HEK293 (cell line): ENCODE measurements at regions not wholly inside any gene's neighbourhood (a gene's known extent, or its start where the extent isn't known, plus 50 kb on each side); places are given as distances from the start of the nearest gene placed in this dataset.

Experiments used
- CTCF ChIA-PET: fragments of 350-600 bp; formaldehyde crosslinking; extraction: SDS; loops from one replicate; lab custom pipeline; 2021; ENCODE audit warnings: antibody characterized with exemption; lab: Yijun Ruan, JAX
- POLR2A ChIA-PET: fragments of 300-600 bp; formaldehyde crosslinking; extraction: SDS; loops from one replicate; lab custom pipeline; 2020; ENCODE audit warnings: antibody characterized with exemption, inconsistent platforms; lab: Yijun Ruan, JAX
- H3K27ac ChIP-seq: fragments of 200-500 bp; sonication (Bioruptor generic); 2 replicates; pipeline ENCODE4 v1.5.1; 2014; ENCODE audit warnings: low read depth, low read length, control low read depth, inconsistent platforms; ENCODE audit errors: extremely low read depth
- H3K36me3 ChIP-seq, 2 experiments: fragments of 200-500 bp in 1 of 2; sonication (Bioruptor generic) in 1 of 2; 1 replicate in 1 of 2; 2 replicates in 1 of 2; pipeline ENCODE4 v1.5.1; 2014 to 2017; ENCODE audit warnings: inconsistent platforms in 2 of 2, low read length in 2 of 2; ENCODE audit not compliant: control insufficient read depth in 2 of 2, insufficient read depth in 1 of 2
- H3K4me1 ChIP-seq: fragments of 200-500 bp; sonication (Bioruptor generic); 2 replicates; pipeline ENCODE4 v1.5.1; 2014; ENCODE audit warnings: mild to moderate bottlenecking, low read length, inconsistent platforms; ENCODE audit not compliant: control insufficient read depth, insufficient read depth
- H3K4me3 ChIP-seq: 2 replicates; pipeline ENCODE4 v1.5.1; 2011; ENCODE audit warnings: low read depth, mild to moderate bottlenecking, control low read depth, low read length, moderate library complexity
- H3K9me3 ChIP-seq: fragments of 200-500 bp; sonication (Bioruptor generic); 2 replicates; pipeline ENCODE4 v1.5.1; 2014; ENCODE audit warnings: low read depth, low read length, inconsistent platforms; ENCODE audit not compliant: control insufficient read depth, insufficient read depth
- KLF8 ChIP-seq: fragments of 450-650 bp; formaldehyde crosslinking; IDR thresholded peaks from 2 replicates; pipeline ENCODE4 v1.5.1; 2016; ENCODE audit warnings: missing biosample characterization, missing genetic modification characterization
- TCF7L2 ChIP-seq: IDR thresholded peaks from 2 replicates; pipeline ENCODE4 v1.6.1; 2011; ENCODE audit warnings: low read depth, mild to moderate bottlenecking, inconsistent platforms, low read length, moderate library complexity, borderline replicate concordance
- WT1 ChIP-seq: fragments of 450-650 bp; formaldehyde crosslinking; IDR thresholded peaks from 2 replicates; pipeline ENCODE4 v1.5.1; 2016; ENCODE audit warnings: missing biosample characterization, missing genetic modification characterization
- YY2 ChIP-seq: fragments of 450-650 bp; formaldehyde crosslinking; IDR thresholded peaks from 2 replicates; pipeline ENCODE4 v1.5.1; 2016; ENCODE audit warnings: missing biosample characterization, missing genetic modification characterization
- ZNF10 ChIP-seq: fragments of 450-650 bp; formaldehyde crosslinking; IDR thresholded peaks from 2 replicates; pipeline ENCODE4 v1.5.1; 2017; ENCODE audit warnings: missing biosample characterization, missing genetic modification characterization
- ZNF112 ChIP-seq: fragments of 450-650 bp; formaldehyde crosslinking; IDR thresholded peaks from 2 replicates; pipeline ENCODE4 v1.5.0; 2017; ENCODE audit warnings: missing biosample characterization, missing genetic modification characterization
- ZNF23 ChIP-seq: fragments of 450-650 bp; formaldehyde crosslinking; IDR thresholded peaks from 2 replicates; pipeline ENCODE4 v1.5.1; 2016; ENCODE audit warnings: missing biosample characterization, missing genetic modification characterization, borderline replicate concordance
- ZNF266 ChIP-seq: fragments of 450-650 bp; formaldehyde crosslinking; IDR thresholded peaks from 2 replicates; pipeline ENCODE4 v1.5.1; 2016; ENCODE audit warnings: missing biosample characterization, missing genetic modification characterization, low read depth
- ZNF302 ChIP-seq: fragments of 450-650 bp; formaldehyde crosslinking; IDR thresholded peaks from 2 replicates; pipeline ENCODE4 v1.5.1; 2016; ENCODE audit warnings: missing biosample characterization, missing genetic modification characterization, low read depth
- ZNF335 ChIP-seq: fragments of 450-650 bp; formaldehyde crosslinking; conservative IDR thresholded peaks from 2 replicates; pipeline ENCODE4 v1.5.1; 2016; ENCODE audit warnings: missing biosample characterization, missing genetic modification characterization
- ZNF354C ChIP-seq: fragments of 450-650 bp; formaldehyde crosslinking; IDR thresholded peaks from 2 replicates; pipeline ENCODE4 v1.5.1; 2016; ENCODE audit warnings: missing biosample characterization, missing genetic modification characterization, low read depth, borderline replicate concordance
- ZNF501 ChIP-seq: fragments of 450-650 bp; formaldehyde crosslinking; IDR thresholded peaks from 2 replicates; pipeline ENCODE4 v1.5.1; 2016; ENCODE audit warnings: missing biosample characterization, missing genetic modification characterization
- ZNF549 ChIP-seq: fragments of 450-650 bp; IDR thresholded peaks from 2 replicates; pipeline ENCODE4 v1.5.1; 2018; ENCODE audit warnings: missing biosample characterization, missing genetic modification characterization, mild to moderate bottlenecking, inconsistent platforms, moderate library complexity
- ZNF571 ChIP-seq: fragments of 450-650 bp; formaldehyde crosslinking; IDR thresholded peaks from 2 replicates; pipeline ENCODE4 v1.5.0; 2017; ENCODE audit warnings: missing biosample characterization, missing genetic modification characterization
- ZNF629 ChIP-seq: fragments of 450-650 bp; formaldehyde crosslinking; IDR thresholded peaks from 2 replicates; pipeline ENCODE4 v1.5.1; 2017; ENCODE audit warnings: missing biosample characterization, missing genetic modification characterization
- ZNF664 ChIP-seq: fragments of 450-650 bp; formaldehyde crosslinking; IDR thresholded peaks from 2 replicates; pipeline ENCODE4 v1.5.1; 2016; ENCODE audit warnings: missing biosample characterization, missing genetic modification characterization
- ZNF777 ChIP-seq: fragments of 450-650 bp; formaldehyde crosslinking; IDR thresholded peaks from 2 replicates; pipeline ENCODE4 v1.5.1; 2017; ENCODE audit warnings: missing biosample characterization, missing genetic modification characterization, borderline replicate concordance
- ZNF843 ChIP-seq: fragments of 450-650 bp; formaldehyde crosslinking; IDR thresholded peaks from 2 replicates; pipeline ENCODE4 v1.5.1; 2016; ENCODE audit warnings: missing biosample characterization, missing genetic modification characterization
- TF ChIP-seq, protein P1 (sequence below): fragments of 450-650 bp; formaldehyde crosslinking; IDR thresholded peaks from 2 replicates; pipeline ENCODE4 v1.5.1; 2016; ENCODE audit warnings: missing biosample characterization, missing genetic modification characterization
- TF ChIP-seq, protein P2 (sequence below): fragments of 450-650 bp; formaldehyde crosslinking; IDR thresholded peaks from 2 replicates; pipeline ENCODE4 v1.5.1; 2016; ENCODE audit warnings: missing biosample characterization, missing genetic modification characterization
- TF ChIP-seq, protein P3 (sequence below): fragments of 450-650 bp; formaldehyde crosslinking; optimal IDR thresholded peaks from 2 replicates; pipeline ENCODE3; 2016; ENCODE audit warnings: missing biosample characterization, mild to moderate bottlenecking, missing genetic modification characterization
- TF ChIP-seq, protein P4 (sequence below): fragments of 450-650 bp; formaldehyde crosslinking; conservative IDR thresholded peaks from 2 replicates; pipeline ENCODE4 v1.5.1; 2016; ENCODE audit warnings: low read depth, missing biosample characterization, missing genetic modification characterization
- TF ChIP-seq, protein P5 (sequence below): sonication (generic); formaldehyde crosslinking; IDR thresholded peaks from 2 replicates; pipeline ENCODE4 v1.8.1; 2022; ENCODE audit warnings: mild to moderate bottlenecking, moderate library complexity, missing genetic modification reagents
- TF ChIP-seq, protein P6 (sequence below): fragments of 450-650 bp; formaldehyde crosslinking; IDR thresholded peaks from 2 replicates; pipeline ENCODE4 v1.5.1; 2016; ENCODE audit warnings: missing biosample characterization, missing genetic modification characterization

DNA sequence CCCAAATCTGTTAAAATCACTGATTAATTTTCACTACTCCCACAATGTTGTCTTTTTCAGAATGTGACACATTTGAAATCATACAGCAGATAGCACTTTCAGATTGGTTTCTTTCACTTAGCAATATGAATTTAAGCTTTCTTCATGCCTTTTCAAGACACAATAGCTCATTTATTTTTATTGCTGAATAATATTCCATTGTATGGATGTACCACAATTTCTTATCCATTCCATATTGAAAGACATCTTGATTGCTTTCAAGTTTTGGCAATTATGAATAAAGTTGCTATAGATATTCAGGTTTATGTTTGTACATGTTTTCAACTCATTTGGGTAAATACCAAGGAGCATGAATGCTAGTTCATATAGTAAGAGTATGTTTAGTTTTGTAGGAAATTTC lies 2635.6 kb upstream of the PCDH20 start:
- Histone ChIP-seq H3K9me3 (no peaks in the 10 kb centered on the region), H3K4me3 (no peak overlapping the region), H3K27ac (no peak overlapping the region), H3K4me1 (no peaks in the 10 kb centered on the region)
- CTCF ChIA-PET = no interaction called here
- POLR2A ChIA-PET = no interaction called here
- TF ChIP-seq ZNF501 = no peak
- no peak for TF ChIP-seq ZNF629 (tag by site-specific recombination)
- TF ChIP-seq, protein P1, sequence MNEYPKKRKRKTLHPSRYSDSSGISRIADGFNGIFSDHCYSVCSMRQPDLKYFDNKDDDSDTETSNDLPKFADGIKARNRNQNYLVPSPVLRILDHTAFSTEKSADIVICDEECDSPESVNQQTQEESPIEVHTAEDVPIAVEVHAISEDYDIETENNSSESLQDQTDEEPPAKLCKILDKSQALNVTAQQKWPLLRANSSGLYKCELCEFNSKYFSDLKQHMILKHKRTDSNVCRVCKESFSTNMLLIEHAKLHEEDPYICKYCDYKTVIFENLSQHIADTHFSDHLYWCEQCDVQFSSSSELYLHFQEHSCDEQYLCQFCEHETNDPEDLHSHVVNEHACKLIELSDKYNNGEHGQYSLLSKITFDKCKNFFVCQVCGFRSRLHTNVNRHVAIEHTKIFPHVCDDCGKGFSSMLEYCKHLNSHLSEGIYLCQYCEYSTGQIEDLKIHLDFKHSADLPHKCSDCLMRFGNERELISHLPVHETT (tag by site-specific recombination) = no peak
- TF ChIP-seq YY2 (tag by site-specific recombination) = no peak
- TF ChIP-seq ZNF335 = no peak
- TF ChIP-seq ZNF777 (tag by site-specific recombination) = no peak
- TF ChIP-seq, all 188 proteins: peak for 0
- no peaks in the 10 kb centered on the region for H3K36me3 ChIP-seq

DNA sequence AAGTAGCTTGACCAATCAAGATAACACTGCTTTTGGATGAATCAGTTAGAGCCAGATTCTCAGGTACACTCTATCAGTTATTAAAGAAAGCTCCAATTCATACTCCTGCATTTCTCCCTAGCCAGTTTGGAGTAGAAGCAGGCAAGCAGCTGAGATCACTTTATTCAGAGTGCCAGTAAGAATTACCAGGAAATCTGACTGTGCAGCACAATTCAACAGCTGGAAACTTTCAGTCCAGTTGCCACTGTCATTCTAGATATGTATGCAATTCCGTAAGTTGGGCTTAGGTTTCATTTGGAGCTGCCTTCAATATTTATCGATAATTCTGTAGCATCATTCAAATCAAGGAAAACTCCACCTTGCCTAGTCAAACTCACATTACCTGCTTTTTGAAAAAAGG lies 2625.6 kb upstream of the PCDH20 start:
- POLR2A ChIA-PET = no interaction called here
- TF ChIP-seq ZNF571 (tag by site-specific recombination) (no peak), ZNF664 (no peak), KLF8 (tag by site-specific recombination) (no peak), ZNF354C (tag by site-specific recombination) (no peak), ZNF266 (tag by site-specific recombination) (no peak), TCF7L2 (no peak), ZNF843 (no peak)

DNA sequence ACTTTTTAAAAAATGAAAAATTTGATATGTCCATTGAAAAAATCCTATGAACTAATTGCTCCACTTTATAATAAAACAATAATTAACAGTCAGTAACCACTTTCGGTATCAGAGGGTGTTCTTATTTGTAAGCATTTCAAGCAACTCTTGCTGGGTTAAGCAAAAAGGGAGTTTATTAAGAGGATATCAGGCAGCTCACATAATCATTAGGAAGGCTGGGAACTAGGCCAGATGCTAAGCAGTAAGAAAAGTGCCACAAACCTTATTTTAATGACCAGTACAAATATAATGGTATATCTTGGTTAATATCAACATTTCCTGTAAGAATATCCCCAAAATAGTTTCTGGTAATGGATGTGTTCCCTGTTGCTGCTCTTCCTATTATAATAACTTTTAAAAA lies 2618.3 kb upstream of the PCDH20 start:
- H3K4me3 ChIP-seq = no peak overlapping the region
- no peaks in the 10 kb centered on the region for H3K9me3 ChIP-seq
- no peak overlapping the region for H3K27ac ChIP-seq
- no peaks in the 10 kb centered on the region for H3K4me1 ChIP-seq
- ChIA-PET CTCF (no interaction called here), POLR2A (no interaction called here)
- no peaks in the 10 kb centered on the region for H3K36me3 ChIP-seq
- TF ChIP-seq ZNF549 (tag by site-specific recombination) = no peak
- TF ChIP-seq, protein P2, sequence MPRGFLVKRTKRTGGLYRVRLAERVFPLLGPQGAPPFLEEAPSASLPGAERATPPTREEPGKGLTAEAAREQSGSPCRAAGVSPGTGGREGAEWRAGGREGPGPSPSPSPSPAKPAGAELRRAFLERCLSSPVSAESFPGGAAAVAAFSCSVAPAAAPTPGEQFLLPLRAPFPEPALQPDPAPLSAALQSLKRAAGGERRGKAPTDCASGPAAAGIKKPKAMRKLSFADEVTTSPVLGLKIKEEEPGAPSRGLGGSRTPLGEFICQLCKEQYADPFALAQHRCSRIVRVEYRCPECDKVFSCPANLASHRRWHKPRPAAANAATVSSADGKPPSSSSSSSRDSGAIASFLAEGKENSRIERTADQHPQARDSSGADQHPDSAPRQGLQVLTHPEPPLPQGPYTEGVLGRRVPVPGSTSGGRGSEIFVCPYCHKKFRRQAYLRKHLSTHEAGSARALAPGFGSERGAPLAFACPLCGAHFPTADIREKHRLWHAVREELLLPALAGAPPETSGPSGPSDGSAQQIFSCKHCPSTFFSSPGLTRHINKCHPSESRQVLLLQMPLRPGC (tag by site-specific recombination) = no peak
- TF ChIP-seq, protein P3, sequence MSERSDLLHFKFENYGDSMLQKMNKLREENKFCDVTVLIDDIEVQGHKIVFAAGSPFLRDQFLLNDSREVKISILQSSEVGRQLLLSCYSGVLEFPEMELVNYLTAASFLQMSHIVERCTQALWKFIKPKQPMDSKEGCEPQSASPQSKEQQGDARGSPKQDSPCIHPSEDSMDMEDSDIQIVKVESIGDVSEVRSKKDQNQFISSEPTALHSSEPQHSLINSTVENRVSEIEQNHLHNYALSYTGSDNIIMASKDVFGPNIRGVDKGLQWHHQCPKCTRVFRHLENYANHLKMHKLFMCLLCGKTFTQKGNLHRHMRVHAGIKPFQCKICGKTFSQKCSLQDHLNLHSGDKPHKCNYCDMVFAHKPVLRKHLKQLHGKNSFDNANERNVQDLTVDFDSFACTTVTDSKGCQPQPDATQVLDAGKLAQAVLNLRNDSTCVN (tag by site-specific recombination) = no peak
- TF ChIP-seq ZNF10 (tag by site-specific recombination) = no peak
- TF ChIP-seq, protein P4, sequence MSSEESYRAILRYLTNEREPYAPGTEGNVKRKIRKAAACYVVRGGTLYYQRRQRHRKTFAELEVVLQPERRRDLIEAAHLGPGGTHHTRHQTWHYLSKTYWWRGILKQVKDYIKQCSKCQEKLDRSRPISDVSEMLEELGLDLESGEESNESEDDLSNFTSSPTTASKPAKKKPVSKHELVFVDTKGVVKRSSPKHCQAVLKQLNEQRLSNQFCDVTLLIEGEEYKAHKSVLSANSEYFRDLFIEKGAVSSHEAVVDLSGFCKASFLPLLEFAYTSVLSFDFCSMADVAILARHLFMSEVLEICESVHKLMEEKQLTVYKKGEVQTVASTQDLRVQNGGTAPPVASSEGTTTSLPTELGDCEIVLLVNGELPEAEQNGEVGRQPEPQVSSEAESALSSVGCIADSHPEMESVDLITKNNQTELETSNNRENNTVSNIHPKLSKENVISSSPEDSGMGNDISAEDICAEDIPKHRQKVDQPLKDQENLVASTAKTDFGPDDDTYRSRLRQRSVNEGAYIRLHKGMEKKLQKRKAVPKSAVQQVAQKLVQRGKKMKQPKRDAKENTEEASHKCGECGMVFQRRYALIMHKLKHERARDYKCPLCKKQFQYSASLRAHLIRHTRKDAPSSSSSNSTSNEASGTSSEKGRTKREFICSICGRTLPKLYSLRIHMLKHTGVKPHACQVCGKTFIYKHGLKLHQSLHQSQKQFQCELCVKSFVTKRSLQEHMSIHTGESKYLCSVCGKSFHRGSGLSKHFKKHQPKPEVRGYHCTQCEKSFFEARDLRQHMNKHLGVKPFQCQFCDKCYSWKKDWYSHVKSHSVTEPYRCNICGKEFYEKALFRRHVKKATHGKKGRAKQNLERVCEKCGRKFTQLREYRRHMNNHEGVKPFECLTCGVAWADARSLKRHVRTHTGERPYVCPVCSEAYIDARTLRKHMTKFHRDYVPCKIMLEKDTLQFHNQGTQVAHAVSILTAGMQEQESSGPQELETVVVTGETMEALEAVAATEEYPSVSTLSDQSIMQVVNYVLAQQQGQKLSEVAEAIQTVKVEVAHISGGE (tag by site-specific recombination) = no peak
- TF ChIP-seq, protein P5, sequence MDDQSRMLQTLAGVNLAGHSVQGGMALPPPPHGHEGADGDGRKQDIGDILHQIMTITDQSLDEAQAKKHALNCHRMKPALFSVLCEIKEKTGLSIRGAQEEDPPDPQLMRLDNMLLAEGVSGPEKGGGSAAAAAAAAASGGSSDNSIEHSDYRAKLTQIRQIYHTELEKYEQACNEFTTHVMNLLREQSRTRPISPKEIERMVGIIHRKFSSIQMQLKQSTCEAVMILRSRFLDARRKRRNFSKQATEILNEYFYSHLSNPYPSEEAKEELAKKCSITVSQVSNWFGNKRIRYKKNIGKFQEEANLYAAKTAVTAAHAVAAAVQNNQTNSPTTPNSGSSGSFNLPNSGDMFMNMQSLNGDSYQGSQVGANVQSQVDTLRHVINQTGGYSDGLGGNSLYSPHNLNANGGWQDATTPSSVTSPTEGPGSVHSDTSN = no peak
- TF ChIP-seq, protein P6, sequence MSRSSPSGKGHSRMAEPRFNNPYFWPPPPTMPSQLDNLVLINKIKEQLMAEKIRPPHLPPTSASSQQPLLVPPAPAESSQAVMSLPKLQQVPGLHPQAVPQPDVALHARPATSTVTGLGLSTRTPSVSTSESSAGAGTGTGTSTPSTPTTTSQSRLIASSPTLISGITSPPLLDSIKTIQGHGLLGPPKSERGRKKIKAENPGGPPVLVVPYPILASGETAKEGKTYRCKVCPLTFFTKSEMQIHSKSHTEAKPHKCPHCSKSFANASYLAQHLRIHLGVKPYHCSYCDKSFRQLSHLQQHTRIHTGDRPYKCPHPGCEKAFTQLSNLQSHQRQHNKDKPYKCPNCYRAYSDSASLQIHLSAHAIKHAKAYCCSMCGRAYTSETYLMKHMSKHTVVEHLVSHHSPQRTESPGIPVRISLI (tag by site-specific recombination) = no peak
- no peak for TF ChIP-seq ZNF23 (tag by site-specific recombination)
- no peak for TF ChIP-seq WT1 (tag by site-specific recombination)
- TF ChIP-seq ZNF302 (tag by site-specific recombination) = no peak
- TF ChIP-seq ZNF112 (tag by site-specific recombination) = no peak

More for the DNA sequence above, 2625.6 kb upstream of the PCDH20 start:
- Histone ChIP-seq H3K4me1 (no peaks in the 10 kb centered on the region), H3K36me3 (no peaks in the 10 kb centered on the region), H3K9me3 (no peaks in the 10 kb centered on the region), H3K4me3 (no peak overlapping the region), H3K27ac (no peak overlapping the region)
- CTCF ChIA-PET = no interaction called here
